SJSA1 (cell line): ENCODE measurements at regions not wholly inside any gene's neighbourhood (a gene's known extent, or its start where the extent isn't known, plus 50 kb on each side); places are given as distances from the start of the nearest gene placed in this dataset.

Experiments
- DNase-seq, 2 experiments: peaks; one replicate each; pipeline ENCODE4 v3.0.0-alpha.2; 2015 to 2020; ENCODE audit warnings: low spot score in 2 of 2, low read depth in 1 of 2
- H3K27ac ChIP-seq: fragments of 250-450 bp; sonication (Bioruptor Pico); 2 replicates; pipeline ENCODE4 v1.5.1; 2020; ENCODE audit warnings: mild to moderate bottlenecking, moderate library complexity
- H3K27me3 ChIP-seq: fragments of 250-450 bp; sonication (Bioruptor Pico); replicated peaks from 2 replicates; pipeline ENCODE4 v1.5.1; 2020; ENCODE audit warnings: mild to moderate bottlenecking, moderate library complexity
- H3K36me3 ChIP-seq: fragments of 250-450 bp; sonication (Bioruptor Pico); 2 replicates; pipeline ENCODE4 v1.5.1; 2020; ENCODE audit warnings: mild to moderate bottlenecking
- H3K4me1 ChIP-seq: fragments of 250-450 bp; sonication (Bioruptor Pico); replicated peaks from 2 replicates; pipeline ENCODE4 v1.6.1; 2021; ENCODE audit warnings: mild to moderate bottlenecking
- H3K4me3 ChIP-seq: fragments of 250-450 bp; sonication (Bioruptor Pico); 2 replicates; pipeline ENCODE4 v1.5.1; 2020; ENCODE audit warnings: mild to moderate bottlenecking
- H3K9me3 ChIP-seq: fragments of 250-450 bp; sonication (Bioruptor Pico); replicated peaks from 2 replicates; pipeline ENCODE4 v1.5.1; 2020; ENCODE audit warnings: mild to moderate bottlenecking

- Histone ChIP-seq H3K27me3 (peaks cover 7% of the 10 kb centered on the region), H3K36me3 (no peaks in the 10 kb centered on the region), H3K4me3 (no peak overlapping the region), H3K9me3 (no peaks in the 10 kb centered on the region), H3K4me1 (no peaks in the 10 kb centered on the region), H3K27ac (no peak overlapping the region)
- DNase-seq, result no peak
These were observed 282.2 kb downstream of the EMP1 start for GRCh38 chr12:13478650-13479181.

GRCh38 chr12:13474381-13474780 lies 277.9 kb downstream of the EMP1 start:
- no peaks in the 10 kb centered on the region for H3K36me3 ChIP-seq
- DNase-seq, result no peak
- H3K4me3 ChIP-seq, result no peak overlapping the region
- H3K27ac ChIP-seq, result no peak overlapping the region
- peaks cover 7% of the 10 kb centered on the region for H3K27me3 ChIP-seq
- no peaks in the 10 kb centered on the region for H3K9me3 ChIP-seq
- no peaks in the 10 kb centered on the region for H3K4me1 ChIP-seq

- Histone ChIP-seq H3K27me3 (no peaks in the 10 kb centered on the region; the same call in 1 of the 2 replicates), H3K36me3 (no peaks in the 10 kb centered on the region), H3K4me3 (no peak overlapping the region), H3K27ac (no peak overlapping the region), H3K4me1 (no peaks in the 10 kb centered on the region), H3K9me3 (no peaks in the 10 kb centered on the region)
- DNase-seq, result no peak
These were observed 276.2 kb downstream of the EMP1 start for GRCh38 chr12:13472690-13473089.

GRCh38 chr12:13471471-13471870 lies 274.9 kb downstream of the EMP1 start:
- no peaks in the 10 kb centered on the region for H3K9me3 ChIP-seq
- H3K4me1 ChIP-seq, result no peaks in the 10 kb centered on the region
- H3K27me3 ChIP-seq, result no peaks in the 10 kb centered on the region; the same call in 1 of the 2 replicates
- no peaks in the 10 kb centered on the region for H3K36me3 ChIP-seq
- DNase-seq, result no peak
- no peak overlapping the region for H3K27ac ChIP-seq
- no peak overlapping the region for H3K4me3 ChIP-seq

- DNase-seq, result no peak
These were observed 269.1 kb downstream of the EMP1 start for GRCh38 chr12:13465635-13466034.

GRCh38 chr12:13463189-13463588 lies 266.7 kb downstream of the EMP1 start:
- Histone ChIP-seq H3K27ac (no peak overlapping the region), H3K36me3 (no peaks in the 10 kb centered on the region), H3K4me1 (no peaks in the 10 kb centered on the region), H3K4me3 (no peak overlapping the region), H3K27me3 (peaks cover 8% of the 10 kb centered on the region; the same call in 1 of the 2 replicates), H3K9me3 (no peaks in the 10 kb centered on the region)
- DNase-seq, result no peak

More at GRCh38 chr12:13465635-13466034, 269.1 kb downstream of the EMP1 start:
- no peaks in the 10 kb centered on the region for H3K9me3 ChIP-seq
- H3K4me1 ChIP-seq, result no peaks in the 10 kb centered on the region
- no peaks in the 10 kb centered on the region for H3K36me3 ChIP-seq
- no peak overlapping the region for H3K4me3 ChIP-seq
- H3K27me3 ChIP-seq, result peaks cover 2% of the 10 kb centered on the region; the same call in 1 of the 2 replicates
- H3K27ac ChIP-seq, result no peak overlapping the region

GRCh38 chr12:13462450-13462849 lies 265.9 kb downstream of the EMP1 start:
- Histone ChIP-seq H3K4me1 (no peaks in the 10 kb centered on the region), H3K9me3 (no peaks in the 10 kb centered on the region), H3K4me3 (no peak overlapping the region), H3K36me3 (no peaks in the 10 kb centered on the region), H3K27ac (no peak overlapping the region), H3K27me3 (peaks cover 8% of the 10 kb centered on the region; the same call in 1 of the 2 replicates)
- DNase-seq, result no peak

- no peak overlapping the region for H3K27ac ChIP-seq
These were observed 259.2 kb downstream of the EMP1 start for GRCh38 chr12:13455778-13456144.

GRCh38 chr12:13454991-13455777 lies 258.7 kb downstream of the EMP1 start:
- H3K4me3 ChIP-seq, result no peak overlapping the region
- H3K36me3 ChIP-seq, result no peaks in the 10 kb centered on the region
- H3K27ac ChIP-seq, result no peak overlapping the region
- DNase-seq, result no peak
- peaks cover 6% of the 10 kb centered on the region; the same call in 1 of the 2 replicates for H3K27me3 ChIP-seq
- H3K4me1 ChIP-seq, result no peaks in the 10 kb centered on the region
- no peaks in the 10 kb centered on the region for H3K9me3 ChIP-seq

More at GRCh38 chr12:13455778-13456144, 259.2 kb downstream of the EMP1 start:
- Histone ChIP-seq H3K4me3 (no peak overlapping the region), H3K9me3 (no peaks in the 10 kb centered on the region), H3K27me3 (peaks cover 6% of the 10 kb centered on the region; the same call in 1 of the 2 replicates), H3K36me3 (no peaks in the 10 kb centered on the region), H3K4me1 (no peaks in the 10 kb centered on the region)
- no peak for DNase-seq

- Histone ChIP-seq H3K4me3 (no peak overlapping the region), H3K27me3 (no peaks in the 10 kb centered on the region), H3K4me1 (no peaks in the 10 kb centered on the region), H3K27ac (no peak overlapping the region), H3K36me3 (no peaks in the 10 kb centered on the region), H3K9me3 (no peaks in the 10 kb centered on the region)
- DNase-seq, result no peak
These were observed 256.5 kb downstream of the EMP1 start for GRCh38 chr12:13452955-13453570.

GRCh38 chr12:13451776-13452175 lies 255.2 kb downstream of the EMP1 start:
- Histone ChIP-seq H3K4me1 (no peaks in the 10 kb centered on the region), H3K27ac (no peak overlapping the region), H3K27me3 (no peaks in the 10 kb centered on the region)

GRCh38 chr12:13450231-13451080 lies 253.9 kb downstream of the EMP1 start:
- Histone ChIP-seq H3K4me3 (no peak overlapping the region), H3K27me3 (no peaks in the 10 kb centered on the region), H3K4me1 (no peaks in the 10 kb centered on the region), H3K36me3 (no peaks in the 10 kb centered on the region), H3K27ac (no peak overlapping the region), H3K9me3 (no peaks in the 10 kb centered on the region)
- DNase-seq, result no peak

More at GRCh38 chr12:13451776-13452175, 255.2 kb downstream of the EMP1 start:
- no peak overlapping the region for H3K4me3 ChIP-seq
- no peaks in the 10 kb centered on the region for H3K36me3 ChIP-seq
- H3K9me3 ChIP-seq, result no peaks in the 10 kb centered on the region
- no peak for DNase-seq

GRCh38 chr12:13444076-13444475 lies 247.6 kb downstream of the EMP1 start:
- Histone ChIP-seq H3K9me3 (no peaks in the 10 kb centered on the region), H3K27me3 (no peaks in the 10 kb centered on the region), H3K27ac (no peak overlapping the region), H3K4me1 (no peaks in the 10 kb centered on the region), H3K36me3 (no peaks in the 10 kb centered on the region), H3K4me3 (no peak overlapping the region)
- no peak for DNase-seq
